ENCODE measurements at regions not wholly inside any gene's neighbourhood (a gene's known extent, or its start where the extent isn't known, plus 50 kb on each side); places are given as distances from the start of the nearest gene placed in this dataset.

DNA sequence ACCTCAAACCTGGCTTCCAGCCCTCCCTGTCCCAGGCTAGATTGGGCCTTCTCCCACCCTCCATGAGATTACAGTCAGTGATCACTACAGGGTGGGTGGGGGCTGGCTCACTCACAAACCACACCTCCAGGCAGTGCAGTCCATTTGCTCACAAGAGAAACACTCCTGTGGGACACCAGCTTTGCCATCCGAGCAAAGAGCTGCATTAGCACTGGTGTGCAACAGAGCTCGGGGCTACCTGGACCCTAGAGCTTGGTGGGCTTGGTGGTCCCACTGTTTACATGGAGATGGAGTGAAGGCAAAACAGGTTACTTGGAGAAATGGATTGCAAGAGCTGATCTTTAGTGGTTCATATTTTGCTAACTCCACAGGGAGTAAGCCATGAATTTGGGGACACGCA is 451.7 kb upstream of the ZMIZ1 start:
- no peak for DNase-seq (ENCODE audit: low spot score)

DNA sequence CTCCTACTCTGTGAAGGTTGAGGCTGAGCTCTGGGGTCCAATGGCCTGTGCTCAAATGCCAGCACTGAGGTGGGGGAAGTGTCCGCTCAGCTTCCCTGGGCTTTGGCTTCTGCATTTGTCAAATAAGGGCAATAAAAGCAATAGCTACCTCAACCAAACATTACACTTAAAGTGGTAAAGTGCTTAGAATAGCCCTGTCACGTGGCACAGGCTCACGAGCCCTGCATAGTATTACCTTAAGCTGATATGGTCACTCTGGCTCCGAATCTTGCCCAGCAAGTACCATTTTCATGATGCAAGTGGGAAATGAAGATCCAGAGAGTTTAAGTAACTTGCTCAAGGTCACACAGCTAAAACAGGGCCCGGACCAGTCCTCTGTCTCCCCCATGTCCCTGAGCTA is 451.1 kb upstream of the ZMIZ1 start:
- DNase-seq (ENCODE audit: low spot score) = no peak

DNA sequence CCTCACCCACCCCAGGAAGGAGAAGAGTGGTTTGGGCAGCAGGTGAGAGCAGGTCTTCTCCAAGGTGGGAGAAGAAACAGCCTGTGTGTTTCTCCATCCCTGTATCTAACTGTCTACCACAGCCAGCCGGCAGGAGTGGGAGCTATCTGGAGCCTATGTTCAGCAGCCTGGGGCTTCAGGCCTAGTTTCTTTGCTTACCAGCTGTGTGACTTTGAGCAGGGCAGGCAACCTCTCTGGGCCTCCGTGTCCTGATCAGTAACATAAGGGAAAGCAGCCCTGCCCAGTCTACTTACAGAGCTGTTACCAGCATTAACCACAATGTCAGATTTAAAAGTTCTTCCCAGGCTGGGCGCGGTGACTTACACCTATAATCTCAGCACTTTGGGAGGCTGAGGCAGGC is 450.7 kb upstream of the ZMIZ1 start:
- DNase-seq (ENCODE audit: low spot score) = no peak

DNA sequence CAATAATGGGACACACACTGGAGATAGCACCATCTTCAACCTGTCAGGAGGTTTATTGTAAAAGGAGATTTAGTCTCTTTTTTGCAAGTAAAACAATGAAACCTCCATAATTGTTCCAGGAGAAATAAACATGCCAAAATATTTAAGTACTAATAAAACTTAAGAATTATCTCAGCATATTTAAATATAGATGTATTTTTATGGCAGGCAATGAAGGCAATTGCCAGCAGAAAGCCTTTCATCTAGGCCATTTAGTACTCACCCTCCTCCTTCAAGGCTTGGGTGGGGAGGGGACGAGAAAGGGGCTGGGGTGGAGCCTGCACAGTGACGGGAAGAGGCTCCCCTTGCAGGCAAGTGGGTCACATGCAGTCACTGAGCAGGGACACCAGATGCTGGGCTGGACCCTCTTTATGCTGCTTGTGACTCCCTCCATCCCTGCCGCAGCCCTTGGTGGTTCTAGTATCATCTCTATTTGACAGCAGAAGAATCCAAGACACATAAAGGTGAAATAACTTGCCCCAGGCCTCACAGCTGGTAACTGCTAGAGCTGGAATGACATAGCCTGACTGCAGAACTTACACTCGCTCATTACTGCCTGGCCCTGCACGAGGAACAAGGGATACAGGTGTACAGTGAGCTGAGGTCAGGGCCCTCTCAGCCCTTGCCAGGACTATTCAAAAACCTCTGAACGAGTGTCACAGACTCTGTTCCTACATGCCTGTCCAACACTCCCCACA is 449.5 kb upstream of the ZMIZ1 start:
- DNase-seq (ENCODE audit: low spot score) = no peak

DNA sequence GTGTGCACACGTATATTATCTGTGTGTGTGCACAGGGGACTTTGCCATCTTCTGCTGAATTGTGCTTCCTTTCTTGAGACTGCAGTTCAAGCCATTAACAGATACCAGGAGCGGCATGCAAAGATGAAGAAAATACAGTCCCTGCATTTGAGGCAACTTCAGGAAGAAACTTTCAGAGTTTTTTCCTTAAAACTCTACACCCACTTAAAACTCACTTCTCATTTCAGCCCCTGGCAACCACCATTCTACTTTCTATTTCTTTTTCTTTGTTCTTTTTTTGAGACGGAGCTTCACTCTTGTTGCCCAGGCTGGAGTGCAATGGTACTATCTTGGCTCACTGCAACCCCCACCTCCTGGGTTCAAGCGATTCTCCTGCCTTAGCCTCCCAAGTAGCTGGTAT is 448.9 kb upstream of the ZMIZ1 start:
- DNase-seq (ENCODE audit: low spot score) = no peak

DNA sequence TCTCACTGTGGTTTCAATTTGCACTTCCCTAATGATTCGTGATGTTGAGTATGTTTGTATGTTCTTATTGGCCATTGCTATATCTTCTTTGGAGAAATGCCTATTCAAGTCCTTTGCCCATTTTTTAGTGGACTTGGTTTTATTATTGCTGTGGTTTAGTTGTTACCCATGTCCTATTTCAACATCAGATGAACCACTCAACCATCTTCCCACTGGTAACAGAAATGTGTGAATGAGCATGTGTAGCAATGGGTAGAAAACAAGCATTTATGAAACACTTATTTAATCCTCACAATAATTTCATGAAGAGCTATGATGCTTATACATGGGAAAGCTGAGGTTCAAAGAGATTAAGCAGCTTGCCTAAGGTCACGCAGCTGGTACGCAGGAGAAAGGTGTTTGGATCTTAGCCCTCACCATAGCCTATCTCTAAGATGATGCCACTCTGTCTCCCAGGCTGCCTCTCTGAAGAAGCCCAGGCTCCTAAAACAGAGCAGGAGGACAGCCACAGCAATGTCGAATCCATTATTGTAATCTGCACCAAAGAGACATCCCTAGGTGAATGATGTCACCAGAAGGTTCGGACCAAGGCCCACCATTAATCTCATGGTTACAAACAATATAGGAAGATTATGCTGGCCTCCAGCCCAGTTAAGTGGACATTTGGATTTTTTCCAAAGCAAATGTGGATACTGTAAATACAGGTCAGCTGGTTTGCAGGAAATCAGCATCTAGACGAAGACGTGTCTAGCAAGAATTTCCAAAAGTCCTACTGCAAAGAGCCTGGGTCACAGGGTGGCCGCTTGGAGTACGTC is 447.6 kb upstream of the ZMIZ1 start:
- peak; percentile 25 for DNase-seq (ENCODE audit: low spot score)

DNA sequence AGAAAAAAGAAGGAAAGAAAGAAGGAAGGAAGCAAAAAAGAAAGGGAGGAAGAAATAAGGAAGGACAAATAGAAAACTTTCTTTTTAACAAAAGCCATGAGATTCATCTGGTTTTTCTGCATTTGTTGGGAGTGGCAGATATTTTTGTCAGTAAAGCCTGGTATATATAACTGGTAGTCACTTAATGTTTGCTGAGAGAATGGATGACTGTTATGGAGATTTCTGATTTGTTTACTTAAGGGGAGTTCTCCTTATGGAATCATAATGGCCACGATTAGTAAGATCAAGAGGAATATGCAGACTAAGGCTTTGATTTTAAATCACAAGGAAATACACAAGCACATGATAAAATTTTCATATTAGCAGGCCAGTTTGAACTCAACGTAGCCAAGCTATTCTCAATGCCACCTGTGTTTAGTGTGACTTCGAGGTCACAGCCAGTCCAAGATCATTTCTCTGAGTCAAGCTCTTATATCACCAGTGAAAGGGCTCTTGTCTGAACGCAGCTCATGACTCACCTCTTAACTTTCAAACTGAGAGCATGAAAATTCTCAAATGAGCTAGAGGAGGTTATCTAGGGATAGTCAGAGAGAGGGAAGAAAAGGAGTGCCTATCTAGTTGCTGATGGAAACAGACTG is 445.1 kb upstream of the ZMIZ1 start:
- DNase-seq (ENCODE audit: low spot score) = peak; percentile 72

DNA sequence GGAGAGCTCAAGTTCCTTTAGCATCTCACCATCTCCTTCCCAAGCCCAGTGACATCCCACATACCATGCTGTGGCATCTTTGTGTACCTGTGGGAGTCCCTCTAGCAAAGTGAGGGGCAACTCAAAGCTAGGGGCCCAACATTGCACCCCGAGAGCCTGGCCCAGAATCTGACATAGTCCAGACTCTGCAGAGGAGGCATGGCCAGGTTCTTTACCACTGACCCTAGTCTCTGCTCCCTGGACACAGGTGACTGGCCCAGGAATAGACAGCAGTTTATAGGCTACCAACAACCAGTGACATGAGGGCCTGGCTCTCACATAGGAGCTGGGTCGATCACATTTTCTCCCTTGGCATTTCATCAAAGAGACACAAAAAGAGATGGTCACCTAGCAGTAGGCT is 444.0 kb upstream of the ZMIZ1 start:
- DNase-seq (ENCODE audit: low spot score) = no peak

DNA sequence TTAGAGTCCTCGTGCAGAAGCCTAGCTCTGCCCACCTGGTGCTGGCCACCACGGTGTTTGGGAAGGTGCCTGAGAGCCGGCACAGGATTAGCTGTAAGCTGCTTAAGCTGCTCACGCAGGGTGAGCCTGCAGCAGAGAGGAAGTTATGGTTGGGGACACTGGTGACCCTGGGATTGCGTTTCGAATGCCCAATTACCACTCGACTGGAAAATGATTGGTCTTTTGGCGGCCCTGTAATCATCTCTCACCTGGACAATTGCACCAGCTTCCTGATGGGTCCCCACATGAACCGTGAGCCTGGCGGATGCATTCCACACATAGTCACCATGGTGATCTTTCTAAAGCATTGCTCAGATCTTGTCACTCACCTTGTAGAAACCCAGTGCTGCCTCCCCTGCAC is 442.3 kb upstream of the ZMIZ1 start:
- DNase-seq (ENCODE audit: low spot score) = no peak

DNA sequence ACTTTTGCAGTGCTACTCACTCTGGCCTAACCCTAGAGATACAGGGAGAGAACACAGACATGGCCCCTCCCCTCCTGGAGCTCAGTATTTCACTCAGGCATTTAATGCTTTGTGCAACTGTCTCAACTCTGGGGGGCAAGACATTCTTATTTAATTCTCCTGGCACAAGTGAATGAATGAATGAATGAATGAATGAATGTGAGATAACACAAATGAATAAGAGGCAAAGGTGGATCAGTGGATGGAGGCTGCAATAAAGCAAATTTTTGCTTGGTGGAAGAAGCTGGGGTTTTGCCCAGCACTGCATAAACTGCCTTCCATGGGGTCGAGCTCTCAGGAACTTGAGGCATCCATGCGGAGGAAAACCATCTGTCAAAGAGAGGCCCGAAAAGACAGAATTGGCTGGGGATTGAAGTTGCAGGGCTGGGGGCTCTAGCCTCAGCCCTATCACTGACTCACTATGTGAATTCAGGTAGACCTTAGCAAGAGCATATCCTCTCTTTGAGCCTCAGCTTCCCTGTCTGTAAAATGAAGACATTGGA is 441.4 kb upstream of the ZMIZ1 start:
- no peak for DNase-seq (ENCODE audit: low spot score)

DNA sequence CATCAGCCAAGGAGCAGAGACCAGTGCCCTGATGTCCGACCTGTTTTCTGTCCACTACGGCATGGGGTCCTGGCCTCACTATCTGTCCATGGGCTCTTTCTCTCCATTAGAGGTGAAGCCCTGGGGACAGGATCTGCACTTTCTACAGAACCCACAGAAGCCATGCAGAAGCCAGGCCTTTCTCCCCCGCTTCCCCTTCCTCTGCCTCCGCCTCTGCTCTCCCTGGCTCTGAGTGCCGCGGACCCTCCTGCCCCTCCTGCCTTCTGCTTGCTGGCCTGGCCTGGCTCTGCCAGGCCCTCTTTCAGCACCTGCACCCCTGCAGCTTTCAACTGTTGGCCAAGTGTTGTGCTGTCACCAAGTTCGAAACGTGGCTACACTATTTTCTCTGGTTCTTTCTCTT is 439.8 kb upstream of the ZMIZ1 start:
- DNase-seq (ENCODE audit: low spot score) = no peak

DNA sequence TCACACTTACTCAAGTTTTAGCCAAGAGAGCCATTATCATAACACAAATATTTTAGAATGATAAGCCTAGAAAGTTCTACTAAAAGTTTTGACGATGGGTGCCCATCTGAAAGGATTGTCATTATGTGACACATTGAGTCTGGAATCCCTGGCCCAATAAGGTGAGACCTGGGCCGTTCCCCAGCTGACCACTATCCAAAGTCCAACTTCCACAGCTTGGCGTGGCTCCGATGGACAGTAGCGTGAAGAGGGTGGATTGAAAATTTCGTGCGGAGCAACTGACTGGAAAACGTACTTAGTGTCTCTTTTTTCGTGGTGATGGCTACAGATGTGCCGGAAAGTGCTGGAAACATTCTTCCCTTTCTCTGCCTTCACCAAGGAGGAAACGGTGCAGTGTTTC is 439.0 kb upstream of the ZMIZ1 start:
- no peak for DNase-seq (ENCODE audit: low spot score)

DNA sequence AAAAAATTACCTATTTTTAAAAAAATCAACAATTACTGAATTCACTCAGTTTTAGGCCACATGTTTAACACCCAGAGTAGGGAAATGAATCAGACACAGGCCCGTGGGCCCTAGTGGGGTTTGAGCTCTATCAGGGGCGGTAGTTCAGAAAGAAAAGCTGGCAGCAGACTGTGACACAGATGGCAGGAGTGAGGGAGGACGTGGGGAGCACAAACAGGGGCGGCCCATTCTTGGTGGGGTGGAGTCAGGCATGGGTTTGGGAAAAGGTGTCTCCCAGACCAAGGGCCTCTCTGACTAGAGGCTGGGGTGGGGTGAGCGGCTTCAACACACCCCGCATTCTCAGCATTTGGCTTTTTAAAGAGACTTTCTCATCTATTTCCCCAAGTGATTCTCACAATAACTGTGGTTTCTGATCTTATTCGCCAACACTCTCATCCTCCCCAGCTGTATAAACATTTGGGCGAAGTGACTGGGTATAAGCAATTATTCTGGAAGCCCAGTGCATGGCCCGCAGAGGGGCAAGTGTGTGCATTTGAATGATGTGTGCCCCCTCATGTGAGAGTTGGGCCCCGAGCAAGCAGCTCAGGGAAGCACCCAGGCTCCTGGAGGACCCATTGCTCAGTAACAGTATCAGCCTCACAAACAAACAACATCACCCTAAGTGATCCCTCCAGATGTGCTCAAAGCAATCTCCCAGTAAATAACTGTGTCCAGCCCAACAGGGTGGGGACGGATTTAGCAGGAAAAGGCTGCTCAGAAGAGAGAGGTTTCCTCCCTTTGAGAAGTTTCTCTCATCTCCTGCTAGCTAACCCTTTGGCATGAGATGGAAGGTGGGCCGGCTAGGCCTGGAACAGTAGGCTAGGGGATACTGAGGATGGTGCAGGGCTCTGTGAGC is 437.6 kb upstream of the ZMIZ1 start:
- no peak for DNase-seq (ENCODE audit: low spot score)

DNA sequence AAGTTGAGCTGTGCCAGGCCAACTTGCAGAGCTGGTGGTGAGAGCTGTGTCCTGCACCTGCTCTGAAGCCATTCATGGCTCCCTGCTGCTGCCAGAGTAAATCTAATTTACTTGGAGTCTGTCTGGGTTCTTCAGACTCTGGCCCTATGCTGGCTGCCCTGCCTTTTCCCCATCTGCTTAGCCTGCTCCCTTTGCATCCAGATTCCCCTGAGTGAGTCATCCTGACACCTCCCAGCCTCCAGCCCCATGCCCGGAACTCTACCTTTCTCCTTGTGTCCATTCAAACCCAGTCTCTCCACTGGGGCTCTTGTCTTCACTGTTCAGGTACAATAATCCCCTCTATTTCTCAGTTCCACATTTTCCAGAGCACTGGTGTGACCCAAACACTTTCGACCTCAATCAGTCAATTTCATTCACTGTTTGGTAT is 434.4 kb upstream of the ZMIZ1 start:
- peak; percentile 42 for DNase-seq (ENCODE audit: low spot score)

DNA sequence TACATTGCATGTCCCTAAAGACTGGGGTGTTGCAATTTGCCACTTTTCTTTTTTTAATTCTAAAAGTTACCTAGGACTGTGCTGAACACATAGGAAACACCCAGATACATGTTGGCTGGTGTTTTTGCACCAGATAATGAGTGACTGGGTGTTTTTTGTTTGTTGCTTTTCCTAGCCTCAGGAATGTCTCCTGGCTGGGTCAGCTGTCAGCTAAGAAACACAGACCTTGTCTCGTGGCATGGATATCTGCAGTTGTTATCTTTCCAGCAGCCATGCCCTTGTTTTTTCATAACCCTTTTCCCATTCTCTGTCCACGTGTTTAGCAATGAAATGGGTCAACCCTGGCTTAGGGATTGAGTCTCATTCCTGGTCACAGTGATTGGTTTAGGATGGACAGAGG is 433.9 kb upstream of the ZMIZ1 start:
- peak; percentile 40 for DNase-seq (ENCODE audit: low spot score)

DNA sequence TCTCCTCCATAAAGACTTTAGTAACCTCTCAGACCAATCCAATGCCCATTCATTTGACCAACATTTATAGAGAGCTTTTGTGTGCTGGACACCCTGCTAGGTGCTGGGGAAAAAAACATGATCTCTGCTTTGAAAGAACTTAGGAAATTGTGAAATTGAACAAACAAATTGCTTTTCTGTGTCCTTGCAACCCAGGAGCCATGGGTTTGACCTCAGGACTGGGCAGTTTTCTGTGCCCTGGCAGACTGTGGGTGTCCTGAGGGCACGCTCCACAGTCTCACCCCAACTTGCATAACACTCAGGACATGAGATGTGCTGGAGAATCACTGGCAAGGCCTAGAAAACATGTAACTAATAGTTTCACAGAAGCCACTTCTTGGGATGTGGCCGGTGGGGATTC is 429.1 kb upstream of the ZMIZ1 start:
- no peak for DNase-seq (ENCODE audit: low spot score)

DNA sequence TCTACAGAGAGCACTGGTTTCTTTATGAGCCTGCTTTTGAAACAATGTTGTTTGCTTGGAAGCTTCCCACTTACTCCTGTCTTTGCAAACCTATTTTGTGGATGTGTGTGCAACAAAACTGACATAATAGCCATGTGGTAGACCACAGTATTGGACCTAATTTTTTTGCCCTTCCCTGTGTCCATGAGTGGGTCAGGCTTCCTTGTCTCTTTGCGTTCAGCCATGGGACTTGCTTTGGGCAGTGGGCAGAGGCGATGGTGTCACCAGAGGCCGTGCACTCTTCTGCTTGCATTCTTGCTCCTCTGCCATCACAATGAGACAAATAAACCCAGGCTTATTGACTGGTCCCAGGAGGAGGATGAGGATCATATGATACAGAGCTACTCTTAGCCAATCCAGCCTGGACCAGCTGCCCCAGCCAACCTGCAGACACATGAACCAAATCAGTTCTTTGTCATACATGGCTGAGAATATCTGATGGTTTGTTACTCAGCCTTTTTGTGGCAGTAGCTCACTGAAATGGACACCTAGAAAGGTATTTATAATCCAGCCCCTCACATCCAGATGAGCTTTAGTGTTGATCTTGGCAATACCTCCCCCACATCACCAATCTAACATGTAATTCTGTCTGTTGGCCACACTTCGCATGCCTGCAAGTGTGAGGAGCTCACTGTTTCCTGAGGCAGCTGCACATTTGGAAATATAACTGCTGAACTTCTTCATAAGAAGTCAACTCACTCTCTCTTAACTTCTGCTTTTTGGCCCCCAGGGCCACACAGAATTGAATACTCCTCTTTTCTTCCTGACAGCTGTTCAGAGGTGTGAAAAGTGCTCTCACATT is 427.8 kb upstream of the ZMIZ1 start:
- no peak for DNase-seq (ENCODE audit: low spot score)

DNA sequence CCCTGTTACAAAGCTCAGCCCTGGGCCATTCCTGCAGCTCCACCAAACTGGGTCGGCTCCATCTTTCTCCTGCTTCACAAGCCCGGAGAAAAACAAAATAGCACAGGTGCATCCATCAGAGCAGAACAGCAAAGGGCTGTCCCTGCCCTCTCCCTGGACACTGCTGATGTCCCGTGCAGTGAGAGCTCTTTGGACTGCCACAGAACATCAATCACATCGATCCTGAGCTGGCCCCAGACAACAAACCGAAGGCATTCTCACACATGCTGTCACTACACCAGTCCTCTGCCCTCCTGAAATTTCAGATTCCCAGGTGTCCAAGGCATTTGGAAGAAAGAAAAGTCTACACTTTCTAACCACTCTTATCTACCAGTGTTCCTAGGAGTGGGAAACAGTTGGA is 427.1 kb upstream of the ZMIZ1 start:
- no peak for DNase-seq (ENCODE audit: low spot score)

DNA sequence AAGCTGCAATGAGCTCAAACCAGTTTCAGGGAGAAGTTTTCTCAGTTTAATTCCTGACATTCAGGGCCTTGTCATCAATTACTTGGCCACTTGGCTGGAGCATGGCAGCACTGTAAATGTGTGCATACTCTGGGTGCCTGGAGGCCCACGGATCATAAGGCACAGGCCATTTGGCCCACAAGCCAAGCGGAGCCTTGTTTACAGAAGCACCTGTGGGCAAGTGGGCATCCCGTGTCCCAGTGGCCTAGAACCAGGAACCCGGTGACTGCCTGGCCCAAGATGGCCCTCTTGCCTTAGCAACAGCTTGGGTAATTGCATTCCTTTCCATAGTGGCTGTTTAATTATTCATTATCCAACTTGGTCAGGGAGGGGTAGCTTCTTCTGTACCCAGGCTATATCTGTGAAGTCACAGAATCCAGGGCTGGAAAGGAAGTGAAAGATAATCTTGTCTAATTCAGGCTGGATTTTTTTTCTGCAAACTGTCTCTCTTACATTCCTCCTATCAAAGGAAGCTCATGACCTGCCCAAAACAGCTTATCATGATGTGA is 426.4 kb upstream of the ZMIZ1 start:
- DNase-seq (ENCODE audit: low spot score) = no peak

DNA sequence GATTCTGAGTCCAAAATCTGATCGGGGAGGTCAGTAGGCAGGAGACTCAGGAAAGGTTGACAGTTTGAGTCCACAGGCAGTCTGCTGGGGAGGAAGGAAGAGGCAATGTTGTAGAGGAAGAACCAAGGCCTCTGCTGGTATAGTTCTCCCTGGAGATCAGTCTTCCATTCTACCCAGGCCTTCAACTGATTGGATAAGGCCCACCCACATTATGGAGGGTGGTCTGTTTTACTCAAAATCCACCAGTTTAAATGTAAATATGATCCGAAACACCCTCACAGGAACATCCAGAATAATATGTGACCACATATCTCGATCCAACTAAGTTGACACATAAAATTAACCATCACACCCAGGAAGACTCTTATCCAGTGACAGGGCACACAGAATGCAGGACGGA is 425.3 kb upstream of the ZMIZ1 start:
- no peak for DNase-seq (ENCODE audit: low spot score)

All from H4 (cell line).